ENCODE measurements at regions not wholly inside any gene's neighbourhood (a gene's known extent, or its start where the extent isn't known, plus 50 kb on each side); places are given as distances from the start of the nearest gene placed in this dataset.

GRCh38 chr14:43939836-43940235 lies 567.2 kb downstream of the FSCB start:
- WGBS (ENCODE audit: insufficient coverage) = 88% methylated on average over 11 of the region's 11 CpGs
- H3K9me3 Mint-ChIP-seq (ENCODE audit: insufficient read depth) = peaks cover 2% of the 10 kb centered on the region

GRCh38 chr14:43938588-43939281 lies 568.3 kb downstream of the FSCB start:
- DNase-seq = no peak
- intact Hi-C loops (cut with micrococcal nuclease) = no loop called here
- no peaks in the 10 kb centered on the region for H3K27me3 Mint-ChIP-seq
- H3K4me1 Mint-ChIP-seq = no peaks in the 10 kb centered on the region
- H3K4me1 ChIP-seq (ENCODE audit: control insufficient read depth in 2 of 2, insufficient read depth in 2 of 2, low read length in 2 of 2) = no peaks in the 10 kb centered on the region
- H4K20me1 ChIP-seq (ENCODE audit: control insufficient read depth, insufficient read depth, low read length, poor library complexity, severe bottlenecking) = no peaks in the 10 kb centered on the region
- H3K27ac ChIP-seq (ENCODE audit: low read length in 2 of 2) = no peak overlapping the region
- no peaks in the 10 kb centered on the region for H3K27me3 ChIP-seq (replicated peaks in 1 of 4; ENCODE audit: control extremely low read depth in 1 of 4, control insufficient read depth in 3 of 4, insufficient read depth in 4 of 4, low read length in 3 of 4)
- H3K9me3 ChIP-seq (ENCODE audit: control extremely low read depth in 1 of 3, control insufficient read depth in 2 of 3, insufficient read depth in 1 of 3, low read length in 2 of 3) = peaks cover 0 to 25% (median 0%) of the 10 kb centered on the region in 3 donors
- H3K36me3 ChIP-seq (replicated peaks in 1 of 2; ENCODE audit: control extremely low read depth in 1 of 2, control insufficient read depth in 1 of 2, extremely low read depth in 1 of 2, insufficient read depth in 2 of 2, low read length in 1 of 2) = no peaks in the 10 kb centered on the region
- H3K79me2 ChIP-seq (ENCODE audit: control insufficient read depth, insufficient read depth, low read length) = no peaks in the 10 kb centered on the region
- H3K4me3 ChIP-seq (ENCODE audit: control extremely low read depth in 1 of 5, extremely low read depth in 1 of 5, insufficient read depth in 1 of 5, low read depth in 2 of 5, low read length in 4 of 5) = no peak overlapping the region
- ATAC-seq (ENCODE audit: low read depth) = no peak
- no peak overlapping the region for H3K4me2 ChIP-seq (replicated peaks; ENCODE audit: low read depth, low read length, poor library complexity, severe bottlenecking)
- H3K9ac ChIP-seq (ENCODE audit: low read length) = no peak overlapping the region
- CTCF ChIA-PET = no interaction called here
- peaks cover 2% of the 10 kb centered on the region for H3K9me3 Mint-ChIP-seq (ENCODE audit: insufficient read depth)
- no peak overlapping the region for H3K4me3 Mint-ChIP-seq
- no peak overlapping the region for H2AFZ ChIP-seq (ENCODE audit: insufficient read depth, low read depth, low read length, poor library complexity, severe bottlenecking)
- POLR2A ChIA-PET = no interaction called here
- WGBS (ENCODE audit: insufficient coverage) = 84% methylated on average over 23 of the region's 25 CpGs
- no peak overlapping the region for H3K27ac Mint-ChIP-seq
- TF ChIP-seq EZH2 (IDR thresholded peaks at IDR 0.05; ENCODE audit: borderline replicate concordance, insufficient read depth, low read depth, low read length, poor library complexity, severe bottlenecking) (no peak), CTCF (IDR thresholded peaks at IDR 0.05) (no peak)

More at GRCh38 chr14:43939836-43940235, 567.2 kb downstream of the FSCB start:
- Histone ChIP-seq H3K79me2 (ENCODE audit: control insufficient read depth, insufficient read depth, low read length) (no peaks in the 10 kb centered on the region), H2AFZ (ENCODE audit: insufficient read depth, low read depth, low read length, poor library complexity, severe bottlenecking) (no peak overlapping the region), H3K4me1 (ENCODE audit: control insufficient read depth in 2 of 2, insufficient read depth in 2 of 2, low read length in 2 of 2) (no peaks in the 10 kb centered on the region), H3K9me3 (ENCODE audit: control extremely low read depth in 1 of 3, control insufficient read depth in 2 of 3, insufficient read depth in 1 of 3, low read length in 2 of 3) (peaks cover 0 to 25% (median 0%) of the 10 kb centered on the region in 3 donors), H4K20me1 (ENCODE audit: control insufficient read depth, insufficient read depth, low read length, poor library complexity, severe bottlenecking) (no peaks in the 10 kb centered on the region), H3K27me3 (replicated peaks in 1 of 4; ENCODE audit: control extremely low read depth in 1 of 4, control insufficient read depth in 3 of 4, insufficient read depth in 4 of 4, low read length in 3 of 4) (no peaks in the 10 kb centered on the region), H3K4me3 (ENCODE audit: control extremely low read depth in 1 of 5, extremely low read depth in 1 of 5, insufficient read depth in 1 of 5, low read depth in 2 of 5, low read length in 4 of 5) (no peak overlapping the region), H3K9ac (ENCODE audit: low read length) (no peak overlapping the region), H3K4me2 (replicated peaks; ENCODE audit: low read depth, low read length, poor library complexity, severe bottlenecking) (no peak overlapping the region), H3K27ac (ENCODE audit: low read length in 2 of 2) (no peak overlapping the region), H3K36me3 (replicated peaks in 1 of 2; ENCODE audit: control extremely low read depth in 1 of 2, control insufficient read depth in 1 of 2, extremely low read depth in 1 of 2, insufficient read depth in 2 of 2, low read length in 1 of 2) (no peaks in the 10 kb centered on the region)
- H3K4me1 Mint-ChIP-seq = no peaks in the 10 kb centered on the region
- CTCF ChIA-PET = no interaction called here
- ATAC-seq (ENCODE audit: low read depth) (no peak), DNase-seq (no peak)
- no peak overlapping the region for H3K4me3 Mint-ChIP-seq
- H3K27ac Mint-ChIP-seq = no peak overlapping the region
- POLR2A ChIA-PET = no interaction called here
- intact Hi-C loops (cut with micrococcal nuclease) = no loop called here
- TF ChIP-seq EZH2 (IDR thresholded peaks at IDR 0.05; ENCODE audit: borderline replicate concordance, insufficient read depth, low read depth, low read length, poor library complexity, severe bottlenecking) (no peak), CTCF (IDR thresholded peaks at IDR 0.05) (no peak)
- H3K27me3 Mint-ChIP-seq = no peaks in the 10 kb centered on the region

All from B cell (primary cell).